Liver (tissue), 3 donors: ENCODE measurements at regions not wholly inside any gene's neighbourhood (a gene's known extent, or its start where the extent isn't known, plus 50 kb on each side); places are given as distances from the start of the nearest gene placed in this dataset.

Experiments
- EGR1 ChIP-seq, 2 donors: IDR thresholded peaks; 2 replicates each; pipeline ENCODE4 v1.6.1; 2016 to 2018; ENCODE audit warnings: antibody characterized with exemption in 2 of 2, low read depth in 2 of 2
- FOXA1 ChIP-seq: IDR thresholded peaks from 2 replicates; pipeline ENCODE4 v1.6.1; 2016; ENCODE audit warnings: antibody characterized with exemption
- GABPA ChIP-seq, 2 donors: IDR thresholded peaks in 1 of 2; conservative IDR thresholded peaks in 1 of 2; 2 replicates each; pipeline ENCODE4 v1.6.1; 2016; ENCODE audit warnings: antibody characterized with exemption in 2 of 2, mild to moderate bottlenecking in 1 of 2, moderate library complexity in 1 of 2
- JUND ChIP-seq, 2 donors: IDR thresholded peaks; 2 replicates each; pipeline ENCODE4 v1.6.1; 2016; ENCODE audit warnings: antibody characterized with exemption in 2 of 2
- NR2F2 ChIP-seq: IDR thresholded peaks from 2 replicates; pipeline ENCODE4 v1.6.1; 2016; ENCODE audit warnings: antibody characterized with exemption
- RAD21 ChIP-seq, 2 donors: IDR thresholded peaks; 2 replicates each; pipeline ENCODE4 v1.6.1; 2016; ENCODE audit warnings: antibody characterized with exemption in 2 of 2, mild to moderate bottlenecking in 2 of 2
- YY1 ChIP-seq: IDR thresholded peaks from 2 replicates; pipeline ENCODE4 v1.6.1; 2016; ENCODE audit warnings: antibody characterized with exemption, mild to moderate bottlenecking
- TF ChIP-seq, protein P1 (sequence below): fragments of 150-350 bp; IDR thresholded peaks from 2 replicates; pipeline ENCODE4 v1.5.1; 2017; ENCODE audit warnings: improper control_type of control experiment, low read depth, low read length; ENCODE audit not compliant: missing input control
- TF ChIP-seq, protein P2 (sequence below): IDR thresholded peaks from 2 replicates; pipeline ENCODE4 v1.6.1; 2016; ENCODE audit warnings: antibody characterized with exemption
- TF ChIP-seq, protein P3 (sequence below): IDR thresholded peaks from 2 replicates; pipeline ENCODE4 v1.6.1; 2016; ENCODE audit warnings: antibody characterized with exemption
- TF ChIP-seq, protein P4 (sequence below): IDR thresholded peaks from 2 replicates; pipeline ENCODE4 v1.6.1; 2016; ENCODE audit warnings: antibody characterized with exemption, mild to moderate bottlenecking
- donor health status: healthy.
- donor health status: healthy.

DNA sequence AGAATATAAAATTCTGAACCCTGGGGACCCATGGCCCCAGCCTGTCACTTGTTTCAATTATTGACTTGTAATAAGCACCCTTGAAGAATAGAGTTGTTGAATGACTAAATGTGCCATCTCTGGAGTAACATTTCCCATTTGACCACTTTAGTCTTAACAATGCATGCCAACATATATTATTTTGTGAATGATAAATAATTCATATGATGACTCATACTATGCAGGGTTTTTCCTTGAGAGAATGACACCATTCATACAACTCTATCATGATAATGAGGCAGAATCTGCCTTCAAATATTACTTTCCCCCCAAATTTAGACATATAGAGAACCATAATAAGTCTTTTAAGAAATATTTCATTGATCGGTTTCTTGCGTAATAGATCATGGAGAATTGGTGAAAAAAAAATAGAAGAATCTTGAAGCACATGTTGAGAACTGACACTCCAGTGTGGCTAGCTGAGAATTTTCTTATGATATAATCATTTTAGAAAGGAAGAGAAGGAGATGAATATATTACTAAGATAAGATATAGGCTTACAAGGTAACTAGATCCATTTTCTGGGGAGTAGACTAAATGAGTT, 404.5 kb downstream of the GRXCR1 start:
- TF ChIP-seq, protein P1, sequence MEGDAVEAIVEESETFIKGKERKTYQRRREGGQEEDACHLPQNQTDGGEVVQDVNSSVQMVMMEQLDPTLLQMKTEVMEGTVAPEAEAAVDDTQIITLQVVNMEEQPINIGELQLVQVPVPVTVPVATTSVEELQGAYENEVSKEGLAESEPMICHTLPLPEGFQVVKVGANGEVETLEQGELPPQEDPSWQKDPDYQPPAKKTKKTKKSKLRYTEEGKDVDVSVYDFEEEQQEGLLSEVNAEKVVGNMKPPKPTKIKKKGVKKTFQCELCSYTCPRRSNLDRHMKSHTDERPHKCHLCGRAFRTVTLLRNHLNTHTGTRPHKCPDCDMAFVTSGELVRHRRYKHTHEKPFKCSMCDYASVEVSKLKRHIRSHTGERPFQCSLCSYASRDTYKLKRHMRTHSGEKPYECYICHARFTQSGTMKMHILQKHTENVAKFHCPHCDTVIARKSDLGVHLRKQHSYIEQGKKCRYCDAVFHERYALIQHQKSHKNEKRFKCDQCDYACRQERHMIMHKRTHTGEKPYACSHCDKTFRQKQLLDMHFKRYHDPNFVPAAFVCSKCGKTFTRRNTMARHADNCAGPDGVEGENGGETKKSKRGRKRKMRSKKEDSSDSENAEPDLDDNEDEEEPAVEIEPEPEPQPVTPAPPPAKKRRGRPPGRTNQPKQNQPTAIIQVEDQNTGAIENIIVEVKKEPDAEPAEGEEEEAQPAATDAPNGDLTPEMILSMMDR, result no peak
- TF ChIP-seq, protein P2, sequence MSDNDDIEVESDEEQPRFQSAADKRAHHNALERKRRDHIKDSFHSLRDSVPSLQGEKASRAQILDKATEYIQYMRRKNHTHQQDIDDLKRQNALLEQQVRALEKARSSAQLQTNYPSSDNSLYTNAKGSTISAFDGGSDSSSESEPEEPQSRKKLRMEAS, result no peak
- TF ChIP-seq, protein P3, sequence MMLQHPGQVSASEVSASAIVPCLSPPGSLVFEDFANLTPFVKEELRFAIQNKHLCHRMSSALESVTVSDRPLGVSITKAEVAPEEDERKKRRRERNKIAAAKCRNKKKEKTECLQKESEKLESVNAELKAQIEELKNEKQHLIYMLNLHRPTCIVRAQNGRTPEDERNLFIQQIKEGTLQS, result no peak
- TF ChIP-seq RAD21 (IDR thresholded peaks at IDR 0.05) (no peak), FOXA1 (no peak), EGR1 (IDR thresholded peaks at IDR 0.05; ENCODE audit: low read depth in 2 of 2) (no peak), YY1 (no peak), JUND (IDR thresholded peaks at IDR 0.05) (no peak), NR2F2 (no peak), GABPA (IDR thresholded peaks at IDR 0.05 in 1 of 2, conservative IDR thresholded peaks at IDR 0.05 in 1 of 2) (no peak)
- TF ChIP-seq, protein P4, sequence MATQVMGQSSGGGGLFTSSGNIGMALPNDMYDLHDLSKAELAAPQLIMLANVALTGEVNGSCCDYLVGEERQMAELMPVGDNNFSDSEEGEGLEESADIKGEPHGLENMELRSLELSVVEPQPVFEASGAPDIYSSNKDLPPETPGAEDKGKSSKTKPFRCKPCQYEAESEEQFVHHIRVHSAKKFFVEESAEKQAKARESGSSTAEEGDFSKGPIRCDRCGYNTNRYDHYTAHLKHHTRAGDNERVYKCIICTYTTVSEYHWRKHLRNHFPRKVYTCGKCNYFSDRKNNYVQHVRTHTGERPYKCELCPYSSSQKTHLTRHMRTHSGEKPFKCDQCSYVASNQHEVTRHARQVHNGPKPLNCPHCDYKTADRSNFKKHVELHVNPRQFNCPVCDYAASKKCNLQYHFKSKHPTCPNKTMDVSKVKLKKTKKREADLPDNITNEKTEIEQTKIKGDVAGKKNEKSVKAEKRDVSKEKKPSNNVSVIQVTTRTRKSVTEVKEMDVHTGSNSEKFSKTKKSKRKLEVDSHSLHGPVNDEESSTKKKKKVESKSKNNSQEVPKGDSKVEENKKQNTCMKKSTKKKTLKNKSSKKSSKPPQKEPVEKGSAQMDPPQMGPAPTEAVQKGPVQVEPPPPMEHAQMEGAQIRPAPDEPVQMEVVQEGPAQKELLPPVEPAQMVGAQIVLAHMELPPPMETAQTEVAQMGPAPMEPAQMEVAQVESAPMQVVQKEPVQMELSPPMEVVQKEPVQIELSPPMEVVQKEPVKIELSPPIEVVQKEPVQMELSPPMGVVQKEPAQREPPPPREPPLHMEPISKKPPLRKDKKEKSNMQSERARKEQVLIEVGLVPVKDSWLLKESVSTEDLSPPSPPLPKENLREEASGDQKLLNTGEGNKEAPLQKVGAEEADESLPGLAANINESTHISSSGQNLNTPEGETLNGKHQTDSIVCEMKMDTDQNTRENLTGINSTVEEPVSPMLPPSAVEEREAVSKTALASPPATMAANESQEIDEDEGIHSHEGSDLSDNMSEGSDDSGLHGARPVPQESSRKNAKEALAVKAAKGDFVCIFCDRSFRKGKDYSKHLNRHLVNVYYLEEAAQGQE, result no peak
